PC-9 (cell line): ENCODE measurements at regions not wholly inside any gene's neighbourhood (a gene's known extent, or its start where the extent isn't known, plus 50 kb on each side); places are given as distances from the start of the nearest gene placed in this dataset.

ENCODE experiments used
- BruUV-seq: library from RNA; stranded (reverse); fragments of 400-500 nt; replicated peaks from 2 replicates; lab custom pipeline; 2021; lab: Mats Ljungman, UMichigan
- CTCF ChIA-PET: fragments of 300-600 bp; sonication (Branson Sonifier 250); formaldehyde crosslinking; loops from one replicate; lab custom pipeline; 2022; ENCODE audit warnings: antibody characterized with exemption; lab: Charles Lee
- POLR2A ChIA-PET: fragments of 300-600 bp; sonication (Branson Sonifier 250); formaldehyde crosslinking; loops from one replicate; lab custom pipeline; 2022; ENCODE audit warnings: antibody characterized with exemption; ENCODE audit not compliant: unreplicated experiment; lab: Charles Lee
- DNase-seq, 2 experiments: peaks; one replicate each; pipeline versions ENCODE4 v3.0.0 to v3.0.0-alpha.2; 2015 to 2022; ENCODE audit warnings: mixed read lengths in 1 of 2
- H2AFZ ChIP-seq: fragments of 200-600 bp; sonication (generic); 2 replicates; pipeline ENCODE4 v1.8.1; 2017; ENCODE audit warnings: antibody characterized with exemption
- H3F3A ChIP-seq: fragments of 200-600 bp; sonication (generic); 2 replicates; pipeline ENCODE4 v1.8.1; 2017; ENCODE audit warnings: antibody characterized with exemption, mild to moderate bottlenecking, low read depth; ENCODE audit not compliant: insufficient read depth
- H3K27ac ChIP-seq: fragments of 200-600 bp; sonication (generic); 2 replicates; pipeline ENCODE4 v1.6.1; 2016; ENCODE audit warnings: mixed run types
- H3K27me3 ChIP-seq: fragments of 200-600 bp; sonication (generic); 2 replicates; pipeline ENCODE4 v1.6.1; 2016; ENCODE audit warnings: low read depth, mixed run types; ENCODE audit not compliant: insufficient read depth
- H3K36me3 ChIP-seq: fragments of 200-600 bp; sonication (generic); 2 replicates; pipeline ENCODE4 v1.6.1; 2016; ENCODE audit warnings: low read depth, mixed run types
- H3K4me1 ChIP-seq: fragments of 200-600 bp; sonication (generic); replicated peaks from 2 replicates; pipeline ENCODE4 v1.6.1; 2016; ENCODE audit warnings: mixed run types; ENCODE audit not compliant: insufficient read depth
- H3K4me2 ChIP-seq: fragments of 200-600 bp; sonication (generic); 2 replicates; pipeline ENCODE4 v1.6.1; 2017; ENCODE audit warnings: mixed run types
- H3K4me3 ChIP-seq: fragments of 200-600 bp; sonication (generic); 2 replicates; pipeline ENCODE4 v1.6.1; 2016; ENCODE audit warnings: mixed run types
- H3K79me2 ChIP-seq: fragments of 200-600 bp; sonication (generic); 2 replicates; pipeline ENCODE4 v1.6.1; 2017; ENCODE audit warnings: low read depth, mixed run types
- H3K9me2 ChIP-seq: fragments of 200-600 bp; sonication (generic); 2 replicates; pipeline ENCODE4 v1.8.1; 2017; ENCODE audit warnings: mild to moderate bottlenecking; ENCODE audit not compliant: insufficient read depth
- H3K9me3 ChIP-seq: fragments of 200-600 bp; sonication (generic); 2 replicates; pipeline ENCODE4 v1.8.1; 2016; ENCODE audit warnings: low read depth; ENCODE audit not compliant: insufficient read depth
- H4K20me1 ChIP-seq: fragments of 200-600 bp; sonication (generic); 2 replicates; pipeline ENCODE4 v1.8.1; 2017; ENCODE audit not compliant: insufficient read depth
- EZH2 ChIP-seq: fragments of 200-600 bp; sonication (generic); IDR thresholded peaks from 2 replicates; pipeline ENCODE4 v1.8.0; 2017; ENCODE audit warnings: antibody characterized with exemption, low read depth
- intact Hi-C: fragments of 100-400 bp; cut with micrococcal nuclease; formaldehyde crosslinking; loops from one replicate; pipeline ENCODE4 v1.10.0; 2022; ENCODE audit not compliant: unreplicated experiment
- TF ChIP-seq, protein P1 (sequence below): fragments of 200-600 bp; sonication (generic); conservative IDR thresholded peaks from 2 replicates; pipeline ENCODE4 v1.6.1; 2017; ENCODE audit warnings: mixed run types, antibody characterized with exemption, mild to moderate bottlenecking, moderate library complexity

DNA sequence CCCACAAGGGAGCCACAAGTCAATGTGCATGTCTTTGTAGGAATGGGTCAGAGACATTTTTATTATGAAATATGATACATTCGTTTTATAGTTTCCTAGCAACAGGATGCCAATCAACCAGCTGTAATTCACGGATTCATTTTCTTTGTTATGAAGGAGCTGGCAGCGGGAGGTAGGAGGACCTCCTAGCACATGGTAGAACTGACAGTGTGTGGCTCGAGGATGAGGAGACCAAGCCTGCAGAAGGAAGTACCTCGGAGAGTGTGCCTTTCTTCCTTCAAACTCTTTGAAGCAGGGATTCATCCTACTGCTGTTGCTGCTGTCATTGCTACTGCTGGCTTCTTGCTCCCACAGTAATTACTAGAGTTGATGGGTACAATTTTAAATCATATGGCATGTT is 504.8 kb upstream of the KLHL29 start:
- no peaks in the 10 kb centered on the region for H3K9me3 ChIP-seq
- BruUV-seq = no TSS peak
- CTCF ChIA-PET = no interaction called here
- H3K4me2 ChIP-seq = no peak overlapping the region
- DNase-seq = no peak
- intact Hi-C loops = no loop called here
- H3K27me3 ChIP-seq = no peaks in the 10 kb centered on the region
- H3K36me3 ChIP-seq = no peaks in the 10 kb centered on the region
- no peak for TF ChIP-seq EZH2
- TF ChIP-seq, protein P1, sequence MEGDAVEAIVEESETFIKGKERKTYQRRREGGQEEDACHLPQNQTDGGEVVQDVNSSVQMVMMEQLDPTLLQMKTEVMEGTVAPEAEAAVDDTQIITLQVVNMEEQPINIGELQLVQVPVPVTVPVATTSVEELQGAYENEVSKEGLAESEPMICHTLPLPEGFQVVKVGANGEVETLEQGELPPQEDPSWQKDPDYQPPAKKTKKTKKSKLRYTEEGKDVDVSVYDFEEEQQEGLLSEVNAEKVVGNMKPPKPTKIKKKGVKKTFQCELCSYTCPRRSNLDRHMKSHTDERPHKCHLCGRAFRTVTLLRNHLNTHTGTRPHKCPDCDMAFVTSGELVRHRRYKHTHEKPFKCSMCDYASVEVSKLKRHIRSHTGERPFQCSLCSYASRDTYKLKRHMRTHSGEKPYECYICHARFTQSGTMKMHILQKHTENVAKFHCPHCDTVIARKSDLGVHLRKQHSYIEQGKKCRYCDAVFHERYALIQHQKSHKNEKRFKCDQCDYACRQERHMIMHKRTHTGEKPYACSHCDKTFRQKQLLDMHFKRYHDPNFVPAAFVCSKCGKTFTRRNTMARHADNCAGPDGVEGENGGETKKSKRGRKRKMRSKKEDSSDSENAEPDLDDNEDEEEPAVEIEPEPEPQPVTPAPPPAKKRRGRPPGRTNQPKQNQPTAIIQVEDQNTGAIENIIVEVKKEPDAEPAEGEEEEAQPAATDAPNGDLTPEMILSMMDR = no peak
- H2AFZ ChIP-seq = no peak overlapping the region
- H3K27ac ChIP-seq = no peak overlapping the region
- no peaks in the 10 kb centered on the region for H3K79me2 ChIP-seq
- POLR2A ChIA-PET = no interaction called here
- H3F3A ChIP-seq = no peaks in the 10 kb centered on the region
- no peaks in the 10 kb centered on the region for H3K4me1 ChIP-seq
- H4K20me1 ChIP-seq = no peaks in the 10 kb centered on the region
- H3K9me2 ChIP-seq = no peaks in the 10 kb centered on the region
- no peak overlapping the region for H3K4me3 ChIP-seq

GRCh38 chr2:22882011-22882410 is 503.0 kb upstream of the KLHL29 start:
- H3K36me3 ChIP-seq = no peaks in the 10 kb centered on the region
- no peaks in the 10 kb centered on the region for H3K9me3 ChIP-seq
- no peak for DNase-seq
- ChIA-PET CTCF (interaction anchor here (0.6 kb wide), 1 partner anchor 315 kb away, joined by 4 read pairs; no protein-coding TSS in a partner anchor), POLR2A (no interaction called here)
- no peak overlapping the region for H3K4me3 ChIP-seq
- no peaks in the 10 kb centered on the region for H3K27me3 ChIP-seq
- intact Hi-C loops = no loop called here
- H3K9me2 ChIP-seq = no peaks in the 10 kb centered on the region
- no peaks in the 10 kb centered on the region for H3K79me2 ChIP-seq
- H3K4me2 ChIP-seq = no peak overlapping the region
- TF ChIP-seq, protein P1 = no peak
- no peak for TF ChIP-seq EZH2
- no TSS peak for BruUV-seq
- no peaks in the 10 kb centered on the region for H4K20me1 ChIP-seq
- no peaks in the 10 kb centered on the region for H3K4me1 ChIP-seq
- no peak overlapping the region for H2AFZ ChIP-seq
- no peaks in the 10 kb centered on the region for H3F3A ChIP-seq
- H3K27ac ChIP-seq = no peak overlapping the region

DNA sequence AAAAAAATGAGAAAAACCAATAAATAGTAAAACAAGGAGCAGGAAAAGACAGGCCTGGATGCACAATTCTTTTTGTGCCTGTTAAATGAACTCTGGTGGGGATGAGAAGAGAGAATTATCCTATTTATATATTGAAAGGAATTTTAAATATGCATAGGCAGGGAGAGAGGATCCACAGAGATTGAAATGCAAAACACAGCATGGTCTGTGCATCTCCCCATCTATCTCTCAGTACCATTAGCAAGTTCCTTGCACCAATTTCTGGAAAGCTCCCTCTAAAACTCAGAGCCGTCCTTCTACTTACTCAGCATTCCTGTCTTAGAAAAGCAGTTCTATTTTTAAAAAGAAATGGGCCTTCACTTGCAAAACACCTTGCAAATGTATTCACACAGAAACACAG is 502.3 kb upstream of the KLHL29 start:
- no TSS peak for BruUV-seq
- Histone ChIP-seq H3K4me1 (no peaks in the 10 kb centered on the region), H3K4me2 (no peak overlapping the region), H3K79me2 (no peaks in the 10 kb centered on the region), H3F3A (no peaks in the 10 kb centered on the region), H3K36me3 (no peaks in the 10 kb centered on the region), H3K27me3 (no peaks in the 10 kb centered on the region), H3K27ac (no peak overlapping the region), H3K9me3 (no peaks in the 10 kb centered on the region), H4K20me1 (no peaks in the 10 kb centered on the region), H3K9me2 (no peaks in the 10 kb centered on the region), H2AFZ (no peak overlapping the region), H3K4me3 (no peak overlapping the region)
- DNase-seq = no peak
- CTCF ChIA-PET = no interaction called here
- intact Hi-C loops = no loop called here
- no peak for TF ChIP-seq EZH2
- TF ChIP-seq, protein P1 = no peak
- POLR2A ChIA-PET = no interaction called here
